ENCODE measurements at regions not wholly inside any gene's neighbourhood (a gene's known extent, or its start where the extent isn't known, plus 50 kb on each side); places are given as distances from the start of the nearest gene placed in this dataset.

GRCh38 chr20:40591536-40591935 is 97.5 kb downstream of the MAFB start:
- no peak overlapping the region for H3K27ac Mint-ChIP-seq

DNA sequence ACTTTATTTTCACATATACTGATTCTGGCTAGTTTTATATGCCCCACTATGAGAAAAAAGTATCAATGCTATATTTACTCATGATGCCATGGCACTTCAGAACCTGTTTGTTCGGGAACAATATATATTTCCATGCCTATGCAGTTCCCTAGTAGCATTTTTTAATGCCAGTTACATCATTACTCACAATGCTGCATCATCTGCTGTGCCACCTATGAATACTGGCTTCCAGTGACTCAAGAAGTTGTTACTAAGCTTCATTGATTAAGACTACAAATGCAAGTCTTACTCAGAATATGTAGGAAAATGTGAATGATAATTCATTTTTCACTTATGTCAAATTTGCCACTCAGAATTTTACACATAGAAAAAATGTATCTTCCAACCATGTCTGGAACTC is 97.9 kb downstream of the MAFB start:
- Mint-ChIP-seq H3K27me3 (peaks cover 21% of the 10 kb centered on the region), H3K4me3 (no peak overlapping the region), H3K27ac (no peak overlapping the region), H3K36me3 (ENCODE audit: low read depth) (no peaks in the 10 kb centered on the region), H3K9me3 (no peaks in the 10 kb centered on the region), H3K4me1 (ENCODE audit: low read depth) (no peaks in the 10 kb centered on the region)
- DNase-seq, result no peak
- CTCF ChIA-PET, result no interaction called here
- intact Hi-C loops (cut with micrococcal nuclease), result no loop called here
- POLR2A ChIA-PET, result no interaction called here
- no peak for TF ChIP-seq CTCF (IDR thresholded peaks at IDR 0.05)
- no peak for ATAC-seq

More at GRCh38 chr20:40591536-40591935, 97.5 kb downstream of the MAFB start:
- ChIA-PET POLR2A (no interaction called here), CTCF (no interaction called here)
- Mint-ChIP-seq H3K4me1 (ENCODE audit: low read depth) (no peaks in the 10 kb centered on the region), H3K27me3 (peaks cover 21% of the 10 kb centered on the region), H3K36me3 (ENCODE audit: low read depth) (no peaks in the 10 kb centered on the region), H3K4me3 (no peak overlapping the region), H3K9me3 (no peaks in the 10 kb centered on the region)
- no peak for TF ChIP-seq CTCF (IDR thresholded peaks at IDR 0.05)
- intact Hi-C loops (cut with micrococcal nuclease), result no loop called here
- no peak for ATAC-seq
- no peak for DNase-seq

GRCh38 chr20:40589581-40589980 is 99.5 kb downstream of the MAFB start:
- H3K36me3 Mint-ChIP-seq (ENCODE audit: low read depth), result no peaks in the 10 kb centered on the region
- peaks cover 16% of the 10 kb centered on the region for H3K27me3 Mint-ChIP-seq
- DNase-seq (no peak), ATAC-seq (no peak)
- H3K27ac Mint-ChIP-seq, result no peak overlapping the region
- no peaks in the 10 kb centered on the region for H3K9me3 Mint-ChIP-seq
- H3K4me3 Mint-ChIP-seq, result no peak overlapping the region
- no peaks in the 10 kb centered on the region for H3K4me1 Mint-ChIP-seq (ENCODE audit: low read depth)
- CTCF ChIA-PET, result no interaction called here
- TF ChIP-seq CTCF (IDR thresholded peaks at IDR 0.05), result no peak
- POLR2A ChIA-PET, result no interaction called here
- intact Hi-C loops (cut with micrococcal nuclease), result no loop called here

DNA sequence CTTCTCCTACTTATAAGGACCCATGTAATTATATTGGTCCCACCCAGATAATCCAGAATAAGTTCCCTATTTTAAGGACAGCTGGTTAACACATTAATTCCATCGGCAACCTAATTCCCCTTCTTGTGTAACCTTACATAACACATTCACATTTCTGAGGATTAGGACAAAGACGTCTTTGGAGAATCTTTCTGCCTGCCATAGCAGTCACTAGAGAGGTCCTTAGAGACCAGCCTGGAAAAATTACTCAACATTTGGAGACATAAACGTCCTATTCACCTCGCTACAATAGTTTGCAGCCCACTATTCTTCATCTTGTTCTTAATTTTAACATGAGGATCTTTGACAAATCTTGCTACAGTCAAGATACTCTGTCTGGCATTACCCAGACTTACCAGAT is 100.1 kb downstream of the MAFB start:
- Mint-ChIP-seq H3K4me3 (no peak overlapping the region), H3K4me1 (ENCODE audit: low read depth) (no peaks in the 10 kb centered on the region), H3K9me3 (no peaks in the 10 kb centered on the region), H3K27me3 (peaks cover 16% of the 10 kb centered on the region), H3K27ac (no peak overlapping the region), H3K36me3 (ENCODE audit: low read depth) (no peaks in the 10 kb centered on the region)
- ChIA-PET CTCF (no interaction called here), POLR2A (no interaction called here)
- no peak for TF ChIP-seq CTCF (IDR thresholded peaks at IDR 0.05)
- ATAC-seq, result no peak
- intact Hi-C loops (cut with micrococcal nuclease), result no loop called here
- DNase-seq, result no peak

DNA sequence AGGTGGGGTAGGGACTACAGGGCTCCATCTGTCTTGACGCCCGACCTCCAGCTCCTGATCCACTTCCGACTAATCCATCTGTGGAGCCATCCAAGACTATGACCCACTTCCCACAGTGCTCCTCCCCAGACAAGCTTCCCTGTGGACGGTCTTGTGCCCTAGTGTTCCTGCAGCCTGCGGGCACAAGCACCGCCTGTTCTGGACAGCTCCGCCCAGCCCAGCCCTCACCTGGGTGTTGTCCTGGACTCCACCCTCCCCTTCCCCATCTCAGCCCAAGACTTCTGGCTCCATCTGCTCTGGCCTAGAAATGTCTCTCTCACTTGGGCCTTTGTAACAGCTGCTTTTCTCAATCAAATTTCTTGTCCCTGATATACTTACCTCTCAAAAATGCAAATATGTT is 102.0 kb downstream of the MAFB start:
- DNase-seq (no peak), ATAC-seq (no peak)
- no peaks in the 10 kb centered on the region for H3K36me3 Mint-ChIP-seq (ENCODE audit: low read depth)
- no peak overlapping the region for H3K4me3 Mint-ChIP-seq
- TF ChIP-seq CTCF (IDR thresholded peaks at IDR 0.05), result no peak
- no peaks in the 10 kb centered on the region for H3K4me1 Mint-ChIP-seq (ENCODE audit: low read depth)
- H3K27ac Mint-ChIP-seq, result no peak overlapping the region
- POLR2A ChIA-PET, result no interaction called here
- CTCF ChIA-PET, result no interaction called here
- intact Hi-C loops (cut with micrococcal nuclease), result no loop called here
- H3K27me3 Mint-ChIP-seq, result peaks cover 13% of the 10 kb centered on the region
- H3K9me3 Mint-ChIP-seq, result no peaks in the 10 kb centered on the region

Data from activated CD8-positive, alpha-beta T cell treated with anti-CD3 and anti-CD28 coated beads for 36 hours (primary cell).